SK-N-SH (cell line): ENCODE measurements at regions not wholly inside any gene's neighbourhood (a gene's known extent, or its start where the extent isn't known, plus 50 kb on each side); places are given as distances from the start of the nearest gene placed in this dataset.

Experiments
- CTCF ChIA-PET: fragments of 300-600, 350-600 bp; formaldehyde crosslinking; extraction: SDS; loops from one replicate; lab custom pipeline; 2021; lab: Yijun Ruan, JAX
- POLR2A ChIA-PET: fragments of 350-600 bp; sonication (Branson Sonifier 250); formaldehyde crosslinking; extraction: SDS; loops from one replicate; lab custom pipeline; 2020; ENCODE audit warnings: antibody characterized with exemption, inconsistent platforms; lab: Yijun Ruan, JAX
- DNase-seq: peaks from one replicate; pipeline ENCODE4 v3.0.0; 2012
- H2AFZ ChIP-seq: fragments of 200-600 bp; sonication (generic); 2 replicates; pipeline ENCODE4 v1.8.1; 2016; ENCODE audit warnings: antibody characterized with exemption, mild to moderate bottlenecking, low read depth
- H3F3A ChIP-seq: fragments of 200-600 bp; sonication (generic); replicated peaks from 2 replicates; pipeline ENCODE3; 2016; ENCODE audit warnings: antibody characterized with exemption, mild to moderate bottlenecking; ENCODE audit not compliant: insufficient read depth
- H3K27ac ChIP-seq, 2 experiments: fragments of 200-500 bp in 1 of 2; fragments of 200-600 bp in 1 of 2; sonication (Bioruptor generic) in 1 of 2; sonication (generic), shearing (Covaris generic) in 1 of 2; 2 replicates each; pipeline versions ENCODE4 v1.5.1 to v1.6.1; 2014 to 2016; ENCODE audit warnings: low read depth in 2 of 2, inconsistent platforms in 1 of 2, low read length in 1 of 2, mild to moderate bottlenecking in 1 of 2, mixed read lengths in 1 of 2
- H3K27me3 ChIP-seq: fragments of 200-600 bp; sonication (generic), shearing (Covaris generic); 2 replicates; pipeline ENCODE4 v1.6.1; 2016; ENCODE audit warnings: mixed run types; ENCODE audit not compliant: insufficient read depth
- H3K36me3 ChIP-seq, 2 experiments: fragments of 200-500 bp in 1 of 2; fragments of 200-600 bp in 1 of 2; sonication (Bioruptor generic) in 1 of 2; sonication (generic) in 1 of 2; replicated peaks in 1 of 2; 2 replicates each; pipeline versions ENCODE3 to v1.5.1; 2014 to 2016; ENCODE audit warnings: low read length in 1 of 2, mild to moderate bottlenecking in 1 of 2; ENCODE audit not compliant: insufficient read depth in 2 of 2, control insufficient read depth in 1 of 2
- H3K4me1 ChIP-seq, 2 experiments: fragments of 200-500 bp in 1 of 2; fragments of 200-600 bp in 1 of 2; sonication (Bioruptor generic) in 1 of 2; sonication (generic), shearing (Covaris generic) in 1 of 2; 2 replicates each; pipeline versions ENCODE4 v1.5.1 to v1.6.1; 2014 to 2016; ENCODE audit warnings: low read depth in 1 of 2, low read length in 1 of 2, mixed run types in 1 of 2; ENCODE audit not compliant: insufficient read depth in 2 of 2, control insufficient read depth in 1 of 2
- H3K4me2 ChIP-seq: fragments of 200-600 bp; sonication (generic), shearing (Covaris generic); 2 replicates; pipeline ENCODE4 v1.6.1; 2017; ENCODE audit warnings: mixed run types
- H3K4me3 ChIP-seq, 2 experiments: fragments of 200-500 bp in 1 of 2; fragments of 200-600 bp in 1 of 2; sonication (Bioruptor generic) in 1 of 2; sonication (generic), shearing (Covaris generic) in 1 of 2; 2 replicates each; pipeline versions ENCODE4 v1.5.1 to v1.8.1; 2014 to 2016; ENCODE audit warnings: low read depth in 2 of 2, inconsistent platforms in 1 of 2, low read length in 1 of 2, mild to moderate bottlenecking in 1 of 2, mixed read lengths in 1 of 2, moderate library complexity in 1 of 2
- H3K79me2 ChIP-seq: fragments of 200-600 bp; sonication (generic); 2 replicates; pipeline ENCODE4 v1.8.1; 2017; ENCODE audit warnings: mild to moderate bottlenecking; ENCODE audit not compliant: insufficient read depth
- H3K9ac ChIP-seq: fragments of 200-600 bp; sonication (generic); 2 replicates; pipeline ENCODE4 v1.6.1; 2017; ENCODE audit warnings: mixed run types
- H3K9me2 ChIP-seq: fragments of 200-600 bp; sonication (generic); 2 replicates; pipeline ENCODE4 v1.6.1; 2017; ENCODE audit warnings: mixed run types
- H3K9me3 ChIP-seq: fragments of 200-600 bp; sonication (generic); 2 replicates; pipeline ENCODE4 v1.6.1; 2017; ENCODE audit warnings: mixed run types, mild to moderate bottlenecking, moderate library complexity
- H4K20me1 ChIP-seq: fragments of 200-600 bp; sonication (generic); 2 replicates; pipeline ENCODE4 v1.6.1; 2017; ENCODE audit warnings: mild to moderate bottlenecking, mixed run types; ENCODE audit not compliant: insufficient read depth
- EZH2phosphoT487 ChIP-seq: fragments of 200-600 bp; sonication (generic); IDR thresholded peaks from 2 replicates; pipeline ENCODE4 v1.6.1; 2017; ENCODE audit warnings: low read depth, mixed run types, mild to moderate bottlenecking, antibody characterized with exemption, moderate library complexity, borderline replicate concordance
- GATA2 ChIP-seq: sonication (generic); formaldehyde crosslinking; IDR thresholded peaks from 2 replicates; pipeline ENCODE4 v1.5.0; 2020; ENCODE audit warnings: mild to moderate bottlenecking, missing genetic modification reagents
- PBX3 ChIP-seq: IDR thresholded peaks from 2 replicates; pipeline ENCODE4; 2012
- RAD21 ChIP-seq: IDR thresholded peaks from 2 replicates; pipeline ENCODE4 v1.6.1; 2012; ENCODE audit warnings: mild to moderate bottlenecking, low read length
- REST ChIP-seq: IDR thresholded peaks from 2 replicates; pipeline ENCODE4 v1.6.1; 2012; ENCODE audit warnings: mild to moderate bottlenecking, low read depth, low read length, moderate library complexity
- TEAD4 ChIP-seq: IDR thresholded peaks from 2 replicates; pipeline ENCODE4 v1.4.0; 2012; ENCODE audit warnings: mild to moderate bottlenecking, borderline replicate concordance; ENCODE audit not compliant: insufficient read depth
- ZBTB33 ChIP-seq: IDR thresholded peaks from 2 replicates; pipeline ENCODE4 v1.4.0; 2012; ENCODE audit warnings: low read depth, borderline replicate concordance
- WGBS: methylation state at CpG from one replicate; pipeline ENCODE4 v1.1.6; 2017; ENCODE audit warnings: low lambda C conversion rate; 5-methylcytosine and 5-hydroxymethylcytosine counted together

GRCh38 chr21:38937844-38938243, 132.1 kb downstream of the ETS2 start (continued):
- TF ChIP-seq PBX3: no peak
- no peak for TF ChIP-seq RAD21
- TF ChIP-seq REST: no peak
- no peak for TF ChIP-seq EZH2phosphoT487

- no peaks in the 10 kb centered on the region for H4K20me1 ChIP-seq
- H3F3A ChIP-seq: no peaks in the 10 kb centered on the region
- TF ChIP-seq TEAD4: no peak
- TF ChIP-seq GATA2 (CRISPR knock-in tag): no peak
- no peak for TF ChIP-seq ZBTB33
- H3K79me2 ChIP-seq: no peaks in the 10 kb centered on the region
- H3K4me2 ChIP-seq: no peak overlapping the region
- 96% methylated on average over 4 of the region's 4 CpGs for WGBS
- no peak overlapping the region for H3K27ac ChIP-seq
- no peaks in the 10 kb centered on the region for H3K9me2 ChIP-seq
- H3K36me3 ChIP-seq: no peaks in the 10 kb centered on the region
- no peak overlapping the region for H2AFZ ChIP-seq
- H3K9ac ChIP-seq: no peak overlapping the region
- peaks cover 0 to 17% of the 10 kb centered on the region in 2 experiments; a peak in 1 of 4 replicates for H3K4me1 ChIP-seq
- H3K4me3 ChIP-seq: no peak overlapping the region
- DNase-seq: no peak
- CTCF ChIA-PET: no interaction called here
- H3K9me3 ChIP-seq: no peaks in the 10 kb centered on the region
- POLR2A ChIA-PET: no interaction called here
- no peaks in the 10 kb centered on the region for H3K27me3 ChIP-seq
Measured at GRCh38 chr21:38937286-38937790, 131.6 kb downstream of the ETS2 start.
